Mesodermal cell (in vitro differentiated cells): ENCODE measurements at regions not wholly inside any gene's neighbourhood (a gene's known extent, or its start where the extent isn't known, plus 50 kb on each side); places are given as distances from the start of the nearest gene placed in this dataset.

Experiments used
- H3K27ac ChIP-seq: 2 replicates; pipeline ENCODE4 v1.7.0; 2013; ENCODE audit warnings: mild to moderate bottlenecking, low read depth, low read length, moderate library complexity; ENCODE audit not compliant: severe bottlenecking
- H3K36me3 ChIP-seq: 2 replicates; pipeline ENCODE4 v1.7.1; 2013; ENCODE audit warnings: mild to moderate bottlenecking, low read length, moderate library complexity; ENCODE audit not compliant: control insufficient read depth, insufficient read depth
- H3K4me1 ChIP-seq: one replicate; pipeline ENCODE4 v1.7.1; 2013; ENCODE audit warnings: mild to moderate bottlenecking, low read length; ENCODE audit not compliant: insufficient read depth, control insufficient read depth, poor library complexity, severe bottlenecking
- H3K4me3 ChIP-seq: 2 replicates; pipeline ENCODE4 v1.7.0; 2013; ENCODE audit warnings: low read length, control low read depth, mild to moderate bottlenecking; ENCODE audit not compliant: insufficient read depth, poor library complexity, severe bottlenecking; ENCODE audit errors: extremely low read depth
- H3K9me3 ChIP-seq: 2 replicates; pipeline ENCODE4 v1.7.1; 2013; ENCODE audit warnings: mild to moderate bottlenecking, low read length, moderate library complexity; ENCODE audit not compliant: control insufficient read depth
- WGBS, 2 experiments: methylation state at CpG; one replicate each; pipeline ENCODE4 v1.1.5; 2013; ENCODE audit warnings: missing lambda C conversion rate in 2 of 2; ENCODE audit not compliant: insufficient coverage in 2 of 2; 5-methylcytosine and 5-hydroxymethylcytosine counted together

DNA sequence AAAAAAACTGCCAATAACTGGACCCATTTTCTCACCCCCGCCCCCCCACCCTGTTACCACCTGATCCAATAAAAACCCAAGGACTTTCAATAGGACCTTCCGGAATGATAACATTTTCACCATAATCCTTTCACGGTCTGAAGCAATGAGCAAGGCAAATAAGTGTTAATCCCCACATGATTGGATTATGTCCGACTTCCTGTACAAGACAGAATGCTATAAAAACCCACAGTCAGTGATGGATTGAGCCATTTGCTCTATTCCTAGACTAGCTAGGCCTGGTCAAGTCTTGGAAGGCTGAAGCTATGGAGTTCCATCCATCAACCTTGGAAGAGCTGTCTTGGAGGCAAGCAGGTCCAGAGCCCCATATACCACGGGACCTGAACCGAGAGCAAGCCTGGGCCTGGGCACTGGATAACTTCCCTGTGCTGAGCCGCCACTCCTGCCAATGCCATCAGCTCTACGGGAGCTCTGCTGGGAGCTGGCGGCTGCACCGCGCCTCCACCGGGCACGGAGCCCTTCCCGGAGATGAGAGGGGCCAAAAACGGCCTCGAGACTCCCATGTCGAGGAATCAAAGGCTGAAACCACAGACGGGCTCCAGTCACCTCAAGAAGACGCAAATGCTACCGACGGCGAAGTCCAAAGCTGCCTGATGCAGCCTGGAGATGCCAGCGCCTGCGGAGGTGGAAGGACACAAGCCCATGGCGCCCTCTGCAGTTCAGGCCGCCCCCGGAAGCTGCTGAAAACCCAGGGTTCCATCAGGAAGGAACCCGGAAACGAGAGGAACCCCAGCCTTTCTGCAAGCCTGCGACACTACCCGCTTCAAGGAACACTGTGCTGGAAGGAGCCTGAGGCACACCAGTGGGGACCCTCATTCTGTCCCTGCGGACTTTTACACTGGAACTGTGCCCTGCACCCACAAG lies 69.2 kb downstream of the ANXA2R start:
- H3K4me1 ChIP-seq = no peaks in the 10 kb centered on the region
- H3K27ac ChIP-seq = no peak overlapping the region
- no peaks in the 10 kb centered on the region for H3K36me3 ChIP-seq
- no peak overlapping the region for H3K4me3 ChIP-seq
- no peaks in the 10 kb centered on the region for H3K9me3 ChIP-seq
- WGBS, 2 experiments = 88 to 90% methylated on average over 28 to 30 of the region's 32 CpGs

- H3K9me3 ChIP-seq = no peaks in the 10 kb centered on the region
- H3K4me3 ChIP-seq = no peak overlapping the region
- WGBS, 2 experiments = 0% methylated on average over 1 of the region's 3 CpGs; no CpG with 5 or more reads in 1 of the 2 experiments
- no peaks in the 10 kb centered on the region for H3K36me3 ChIP-seq
- no peaks in the 10 kb centered on the region for H3K4me1 ChIP-seq
- no peak overlapping the region for H3K27ac ChIP-seq
Measured at GRCh38 chr5:42965934-42966333, 74.2 kb downstream of the ANXA2R start.

DNA sequence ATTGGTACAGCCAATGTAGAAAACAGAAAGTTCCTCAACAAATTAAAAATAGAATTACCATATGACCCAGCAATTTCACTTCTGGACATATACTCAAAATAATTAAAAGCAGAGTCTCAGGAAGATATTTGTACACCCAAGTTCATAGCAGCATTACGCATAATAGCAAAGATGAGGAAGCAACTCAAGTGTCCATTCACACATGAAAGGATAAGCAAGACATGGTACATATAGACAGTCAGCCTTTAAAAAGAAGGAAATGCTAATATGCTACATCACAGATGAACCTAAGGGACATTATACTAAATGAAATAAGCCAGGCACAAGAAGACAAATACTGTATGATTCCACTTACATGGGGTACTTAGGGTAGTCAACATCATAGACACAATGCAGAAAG lies 76.7 kb downstream of the ANXA2R start:
- H3K9me3 ChIP-seq = no peaks in the 10 kb centered on the region
- WGBS, 2 experiments = 100% methylated on average over 1 of the region's 1 CpG; no CpG with 5 or more reads in 1 of the 2 experiments

GRCh38 chr5:42962124-42962523 lies 78.0 kb downstream of the ANXA2R start:
- Histone ChIP-seq H3K27ac (no peak overlapping the region), H3K4me3 (no peak overlapping the region), H3K4me1 (no peaks in the 10 kb centered on the region), H3K36me3 (no peaks in the 10 kb centered on the region), H3K9me3 (no peaks in the 10 kb centered on the region)
- no CpG with 5 or more reads among the region's 2 CpGs for WGBS, 2 experiments

More for the DNA sequence above, 76.7 kb downstream of the ANXA2R start:
- Histone ChIP-seq H3K27ac (no peak overlapping the region), H3K4me3 (no peak overlapping the region), H3K4me1 (no peaks in the 10 kb centered on the region), H3K36me3 (no peaks in the 10 kb centered on the region)

- no peaks in the 10 kb centered on the region for H3K36me3 ChIP-seq
- no CpG with 5 or more reads among the region's 2 CpGs for WGBS, 2 experiments
- no peaks in the 10 kb centered on the region for H3K9me3 ChIP-seq
- H3K27ac ChIP-seq = no peak overlapping the region
- no peak overlapping the region for H3K4me3 ChIP-seq
- no peaks in the 10 kb centered on the region for H3K4me1 ChIP-seq
Measured at GRCh38 chr5:42960506-42960905, 79.6 kb downstream of the ANXA2R start.

DNA sequence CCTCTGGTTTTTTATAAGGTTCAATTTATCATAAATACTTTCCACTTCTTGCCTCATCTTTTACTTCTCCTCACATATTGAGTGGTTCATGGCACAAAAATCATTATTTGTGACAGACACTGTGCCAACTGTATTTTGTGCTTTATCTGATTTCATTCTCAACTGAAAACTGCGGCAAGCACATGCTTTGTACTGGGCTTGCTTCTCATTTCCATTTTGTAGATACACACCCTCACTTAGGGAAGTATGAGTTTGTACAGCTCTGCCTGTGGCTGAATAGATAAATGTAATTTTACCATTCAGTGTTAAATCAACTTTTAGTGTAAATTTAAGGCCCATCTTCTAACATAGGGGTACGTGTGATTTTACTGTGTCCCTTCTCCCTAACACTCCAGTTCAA lies 83.6 kb downstream of the ANXA2R start:
- Histone ChIP-seq H3K36me3 (no peaks in the 10 kb centered on the region), H3K9me3 (peaks cover 16% of the 10 kb centered on the region), H3K27ac (no peak overlapping the region), H3K4me3 (no peak overlapping the region), H3K4me1 (no peaks in the 10 kb centered on the region)
- WGBS, 2 experiments = 86 to 100% methylated on average over 1 of the region's 2 CpGs

DNA sequence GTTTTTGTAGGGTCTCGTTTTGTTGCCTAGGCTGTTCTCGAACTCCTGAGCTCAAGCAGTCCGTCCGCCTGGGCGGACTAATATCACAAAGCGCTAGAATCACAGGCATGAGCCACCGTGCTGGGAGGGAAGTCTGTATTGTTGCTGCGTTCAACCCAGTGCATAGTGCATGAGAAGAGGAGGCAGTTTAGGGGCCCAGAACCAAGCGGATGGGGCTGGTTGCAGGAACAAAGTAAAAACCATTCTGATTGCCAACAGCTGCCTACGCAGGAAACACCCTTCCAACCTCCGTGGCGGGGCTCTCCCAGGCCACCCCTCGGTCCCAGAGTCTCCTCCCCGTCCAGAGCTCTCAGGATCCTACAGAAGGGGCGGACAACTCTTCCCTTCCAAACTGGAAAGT lies 87.1 kb downstream of the ANXA2R start:
- Histone ChIP-seq H3K27ac (no peak overlapping the region), H3K4me3 (no peak overlapping the region), H3K4me1 (peaks cover 5% of the 10 kb centered on the region), H3K36me3 (no peaks in the 10 kb centered on the region), H3K9me3 (peaks cover 36% of the 10 kb centered on the region)
- WGBS, 2 experiments = 87 to 92% methylated on average over 14 to 15 of the region's 15 CpGs

GRCh38 chr5:42952578-42952974 lies 87.5 kb downstream of the ANXA2R start:
- H3K4me1 ChIP-seq = peaks cover 5% of the 10 kb centered on the region
- 99 to 100% methylated on average over 3 to 9 of the region's 12 CpGs for WGBS, 2 experiments
- H3K36me3 ChIP-seq = no peaks in the 10 kb centered on the region
- H3K27ac ChIP-seq = no peak overlapping the region
- no peak overlapping the region for H3K4me3 ChIP-seq
- peaks cover 36% of the 10 kb centered on the region for H3K9me3 ChIP-seq

DNA sequence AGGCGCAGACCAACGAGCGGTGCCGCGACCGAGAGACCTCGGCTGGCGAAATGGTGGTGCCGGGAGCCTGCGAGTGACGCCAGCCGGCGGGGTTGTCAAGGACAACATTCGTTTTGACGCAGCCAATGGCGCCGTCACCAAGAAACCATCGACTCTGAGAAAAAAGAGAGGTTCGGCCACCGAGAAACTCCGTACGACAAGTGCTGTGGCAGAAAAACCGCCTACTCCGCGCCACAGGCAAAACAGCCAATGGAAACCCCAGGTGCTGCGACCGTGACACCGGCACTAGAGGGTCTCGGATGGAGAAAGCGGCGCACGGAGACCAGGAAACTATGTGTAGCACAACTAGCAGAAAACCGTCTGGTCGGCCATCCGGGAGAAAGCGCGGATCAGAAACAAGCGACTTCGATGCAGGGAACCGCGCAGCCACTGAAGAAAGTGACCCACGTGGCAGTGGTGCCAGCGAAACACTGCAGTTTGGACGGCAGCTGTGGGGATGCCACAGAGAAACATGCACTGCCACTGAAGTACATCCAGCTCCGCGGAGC lies 88.8 kb downstream of the ANXA2R start:
- Histone ChIP-seq H3K36me3 (no peaks in the 10 kb centered on the region), H3K27ac (peak overlapping the region; percentile 59), H3K9me3 (peaks cover 36% of the 10 kb centered on the region), H3K4me1 (peaks cover 5% of the 10 kb centered on the region), H3K4me3 (no peak overlapping the region)
- 96 to 97% methylated on average over 46 of the region's 46 CpGs for WGBS, 2 experiments

- WGBS, 2 experiments = 95 to 96% methylated on average over 35 to 46 of the region's 46 CpGs
- H3K4me3 ChIP-seq = no peak overlapping the region
Measured at GRCh38 chr5:42950456-42951292, 89.4 kb downstream of the ANXA2R start.

More at GRCh38 chr5:42950456-42951292, 89.4 kb downstream of the ANXA2R start:
- Histone ChIP-seq H3K27ac (peak overlapping the region; percentile 59), H3K4me1 (peaks cover 6% of the 10 kb centered on the region), H3K36me3 (no peaks in the 10 kb centered on the region), H3K9me3 (peaks cover 36% of the 10 kb centered on the region)
